OCI-LY1 (cell line): ENCODE measurements at regions not wholly inside any gene's neighbourhood (a gene's known extent, or its start where the extent isn't known, plus 50 kb on each side); places are given as distances from the start of the nearest gene placed in this dataset.

Experiments
- H2AFZ ChIP-seq: fragments of 200-600 bp; sonication (generic), shearing (Covaris generic); 2 replicates; pipeline ENCODE4 v1.6.0; 2014; ENCODE audit warnings: antibody characterized with exemption, mild to moderate bottlenecking, low read length
- H3F3A ChIP-seq: fragments of 200-600 bp; sonication (generic), shearing (Covaris generic); 2 replicates; pipeline ENCODE4 v1.6.0; 2014; ENCODE audit warnings: mild to moderate bottlenecking, antibody characterized with exemption, low read length, moderate library complexity; ENCODE audit not compliant: insufficient read depth
- H3K27ac ChIP-seq: fragments of 200-600 bp; sonication (generic); 2 replicates; pipeline ENCODE4 v1.5.1; 2014; ENCODE audit warnings: low read length, mixed run types, mild to moderate bottlenecking, low read depth; ENCODE audit not compliant: poor library complexity, severe bottlenecking
- H3K27me3 ChIP-seq: fragments of 200-600 bp; sonication (generic); 2 replicates; pipeline ENCODE4 v1.6.0; 2014; ENCODE audit warnings: antibody characterized with exemption, mild to moderate bottlenecking, low read length, moderate library complexity; ENCODE audit not compliant: insufficient read depth
- H3K36me3 ChIP-seq: fragments of 200-600 bp; sonication (generic); 2 replicates; pipeline ENCODE4 v1.6.1; 2014; ENCODE audit warnings: mild to moderate bottlenecking, antibody characterized with exemption, low read length, moderate library complexity, mixed read lengths; ENCODE audit not compliant: insufficient read depth
- H3K4me1 ChIP-seq: fragments of 200-600 bp; sonication (generic); 2 replicates; pipeline ENCODE4 v1.5.1; 2014; ENCODE audit warnings: mild to moderate bottlenecking, low read length, moderate library complexity; ENCODE audit not compliant: insufficient read depth, severe bottlenecking
- H3K4me2 ChIP-seq: fragments of 200-600 bp; sonication (generic), shearing (Covaris generic); 2 replicates; pipeline ENCODE4 v1.6.1; 2014; ENCODE audit warnings: low read length
- H3K4me3 ChIP-seq: fragments of 200-600 bp; sonication (generic); 2 replicates; pipeline ENCODE4 v1.5.1; 2014; ENCODE audit warnings: low read length, low read depth, mild to moderate bottlenecking, mixed read lengths; ENCODE audit not compliant: poor library complexity, severe bottlenecking
- H3K79me2 ChIP-seq: fragments of 200-600 bp; shearing (Covaris generic); 2 replicates; pipeline ENCODE4 v1.6.1; 2016; ENCODE audit warnings: mixed run types, low read length, mixed read lengths; ENCODE audit not compliant: insufficient read depth
- H3K9ac ChIP-seq: fragments of 200-600 bp; sonication (generic), shearing (Covaris generic); 2 replicates; pipeline ENCODE4 v1.6.1; 2014; ENCODE audit warnings: mild to moderate bottlenecking, low read length, mixed read lengths
- H3K9me2 ChIP-seq: fragments of 200-600 bp; sonication (generic), shearing (Covaris generic); 2 replicates; pipeline ENCODE4 v1.6.1; 2014; ENCODE audit warnings: low read depth, mild to moderate bottlenecking, low read length, mixed read lengths
- H3K9me3 ChIP-seq: fragments of 200-600 bp; shearing (Covaris generic); 2 replicates; pipeline ENCODE4 v1.6.1; 2014; ENCODE audit warnings: low read length, mixed read lengths
- H4K20me1 ChIP-seq: fragments of 200-600 bp; sonication (generic), shearing (Covaris generic); 2 replicates; pipeline ENCODE4 v1.6.0; 2016; ENCODE audit warnings: mild to moderate bottlenecking, low read length; ENCODE audit not compliant: insufficient read depth
- CTCF ChIP-seq: fragments of 200-600 bp; sonication (generic), shearing (Covaris generic); IDR thresholded peaks from 2 replicates; pipeline ENCODE4 v1.5.1; 2017; ENCODE audit warnings: mild to moderate bottlenecking, antibody characterized with exemption, low read length, moderate library complexity, mixed read lengths
- EZH2 ChIP-seq: fragments of 200-600 bp; sonication (generic), shearing (Covaris generic); IDR thresholded peaks from 2 replicates; pipeline ENCODE4 v1.8.0; 2017; ENCODE audit warnings: borderline replicate concordance, mixed run types, mild to moderate bottlenecking, antibody characterized with exemption, low read length, moderate library complexity, mixed read lengths

- Histone ChIP-seq H3K36me3 (no peaks in the 10 kb centered on the region), H3K4me1 (no peaks in the 10 kb centered on the region), H4K20me1 (no peaks in the 10 kb centered on the region), H3F3A (no peaks in the 10 kb centered on the region), H3K4me2 (no peak overlapping the region), H3K9ac (no peak overlapping the region), H2AFZ (no peak overlapping the region), H3K4me3 (no peak overlapping the region), H3K79me2 (no peaks in the 10 kb centered on the region), H3K9me3 (no peaks in the 10 kb centered on the region), H3K27ac (no peak overlapping the region), H3K27me3 (no peaks in the 10 kb centered on the region), H3K9me2 (no peaks in the 10 kb centered on the region)
- no peak for TF ChIP-seq EZH2
- TF ChIP-seq CTCF, result no peak
Measured at GRCh38 chr7:34523226-34523918, 134.6 kb upstream of the NPSR1 start.

- Histone ChIP-seq H3K4me1 (no peaks in the 10 kb centered on the region), H3K79me2 (no peaks in the 10 kb centered on the region)
- no peak for TF ChIP-seq EZH2
Measured at GRCh38 chr7:34530259-34530658, 127.8 kb upstream of the NPSR1 start.

GRCh38 chr7:34539003-34539402, 119.0 kb upstream of the NPSR1 start:
- Histone ChIP-seq H3K4me1 (no peaks in the 10 kb centered on the region), H2AFZ (no peak overlapping the region), H3K9me2 (peaks cover 5% of the 10 kb centered on the region; the same call in 1 of the 2 replicates), H3K27ac (no peak overlapping the region), H3K4me3 (no peak overlapping the region), H3K9ac (no peak overlapping the region), H4K20me1 (no peaks in the 10 kb centered on the region), H3K9me3 (peaks cover 2% of the 10 kb centered on the region; the same call in 1 of the 2 replicates), H3F3A (no peaks in the 10 kb centered on the region), H3K36me3 (no peaks in the 10 kb centered on the region), H3K79me2 (no peaks in the 10 kb centered on the region), H3K27me3 (no peaks in the 10 kb centered on the region), H3K4me2 (no peak overlapping the region)
- no peak for TF ChIP-seq EZH2
- TF ChIP-seq CTCF, result no peak

More at GRCh38 chr7:34530259-34530658, 127.8 kb upstream of the NPSR1 start:
- H3K4me3 ChIP-seq, result no peak overlapping the region
- no peaks in the 10 kb centered on the region; the same call in 1 of the 2 replicates for H3K9me2 ChIP-seq
- no peak overlapping the region for H2AFZ ChIP-seq
- H3K4me2 ChIP-seq, result no peak overlapping the region
- H3K27ac ChIP-seq, result no peak overlapping the region
- no peaks in the 10 kb centered on the region for H3F3A ChIP-seq
- H3K36me3 ChIP-seq, result no peaks in the 10 kb centered on the region
- H3K9ac ChIP-seq, result no peak overlapping the region
- H3K9me3 ChIP-seq, result no peaks in the 10 kb centered on the region
- H3K27me3 ChIP-seq, result no peaks in the 10 kb centered on the region
- H4K20me1 ChIP-seq, result no peaks in the 10 kb centered on the region

- Histone ChIP-seq H3K9ac (no peak overlapping the region), H3F3A (no peaks in the 10 kb centered on the region), H3K79me2 (no peaks in the 10 kb centered on the region), H3K4me3 (no peak overlapping the region), H3K4me1 (no peaks in the 10 kb centered on the region), H3K27me3 (no peaks in the 10 kb centered on the region), H2AFZ (no peak overlapping the region), H3K9me3 (no peaks in the 10 kb centered on the region), H3K9me2 (no peaks in the 10 kb centered on the region), H3K4me2 (no peak overlapping the region), H3K27ac (no peak overlapping the region), H3K36me3 (no peaks in the 10 kb centered on the region), H4K20me1 (no peaks in the 10 kb centered on the region)
- TF ChIP-seq CTCF, result no peak
- TF ChIP-seq EZH2, result no peak
Measured at GRCh38 chr7:34544621-34545020, 113.4 kb upstream of the NPSR1 start.
